DMS153 (cell line): ENCODE measurements at regions not wholly inside any gene's neighbourhood (a gene's known extent, or its start where the extent isn't known, plus 50 kb on each side); places are given as distances from the start of the nearest gene placed in this dataset.
A peak's percentile ranks its signal among the peaks of the same experiment; 100 is the strongest.
"Not testable (repeated sequence)": the region's sequence is repeated elsewhere in the genome, so short reads cannot be mapped to it uniquely, and the experiment has no call there.

ENCODE experiments used
- DNase-seq: peaks from one replicate; lab custom pipeline; 2025; lab: John Stamatoyannopoulos, UW

DNA sequence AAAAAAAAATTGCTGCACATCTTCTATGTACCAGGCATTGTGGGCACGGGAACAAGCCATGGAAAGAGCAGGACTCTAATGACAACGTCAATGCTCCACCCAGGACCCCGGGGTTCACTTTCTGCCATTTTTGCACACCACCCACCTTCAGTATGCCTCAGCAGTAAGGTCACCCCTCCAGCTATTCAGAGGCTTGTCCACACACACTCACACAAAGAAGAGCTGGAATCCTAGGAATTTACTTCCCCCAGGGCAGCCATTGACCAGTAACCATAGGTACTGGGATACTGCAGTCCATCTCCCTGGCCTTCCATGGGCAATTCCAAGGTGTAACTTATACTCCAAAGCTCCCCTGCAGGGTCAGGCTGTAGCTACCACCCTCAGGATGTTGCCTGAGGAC is 170.8 kb downstream of the SUCLG1 start:
- DNase-seq = no peak

DNA sequence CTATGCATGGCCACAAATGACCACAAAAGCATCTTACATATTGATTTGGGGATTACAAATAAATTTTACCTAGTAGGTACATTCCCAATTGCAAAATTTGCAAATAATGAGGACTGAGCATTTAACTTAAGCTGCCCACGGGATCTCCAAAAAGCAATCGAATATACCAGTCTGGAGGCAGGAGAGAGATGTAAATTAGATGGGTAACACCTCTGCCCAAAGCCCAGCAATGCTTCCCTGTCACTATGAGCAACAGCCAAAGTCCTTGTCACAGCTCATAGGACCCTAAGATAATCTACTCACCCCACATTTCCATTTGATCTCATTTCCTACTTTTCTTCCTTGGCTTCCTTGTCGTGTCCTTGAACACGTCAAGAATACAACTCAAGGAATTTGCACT is 172.2 kb downstream of the SUCLG1 start:
- DNase-seq = no peak

DNA sequence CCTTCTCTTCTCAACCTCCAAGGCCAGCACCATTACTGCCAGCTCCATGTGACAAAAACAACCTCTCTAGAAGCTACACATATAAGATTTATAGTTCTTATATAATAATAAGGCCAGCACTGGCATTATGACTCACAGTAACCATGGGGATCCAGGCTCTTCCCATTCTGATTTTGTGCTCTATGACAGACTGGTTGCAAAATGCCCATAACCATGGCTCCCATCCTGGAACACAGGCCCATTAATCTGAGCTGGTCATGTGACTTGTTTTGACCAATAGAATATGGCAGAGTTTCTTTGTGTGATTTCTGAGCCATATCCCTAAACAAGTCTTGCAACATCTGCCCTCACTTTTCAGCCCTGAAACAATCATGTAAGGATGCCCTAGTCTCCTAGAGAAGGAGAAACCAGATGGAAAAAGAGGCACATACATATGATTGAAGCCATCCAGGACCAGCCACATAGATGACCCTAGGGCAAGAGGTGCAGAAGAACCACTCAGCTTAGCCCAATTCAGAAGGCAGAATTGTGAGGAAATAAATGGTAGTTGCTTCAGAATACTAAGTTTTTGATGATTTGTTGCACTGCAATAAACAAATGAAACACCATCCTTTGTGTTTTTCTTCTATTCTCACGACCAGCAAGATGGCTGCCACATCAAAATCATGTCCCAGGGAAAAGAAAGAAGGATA is 173.9 kb downstream of the SUCLG1 start:
- DNase-seq = no peak

DNA sequence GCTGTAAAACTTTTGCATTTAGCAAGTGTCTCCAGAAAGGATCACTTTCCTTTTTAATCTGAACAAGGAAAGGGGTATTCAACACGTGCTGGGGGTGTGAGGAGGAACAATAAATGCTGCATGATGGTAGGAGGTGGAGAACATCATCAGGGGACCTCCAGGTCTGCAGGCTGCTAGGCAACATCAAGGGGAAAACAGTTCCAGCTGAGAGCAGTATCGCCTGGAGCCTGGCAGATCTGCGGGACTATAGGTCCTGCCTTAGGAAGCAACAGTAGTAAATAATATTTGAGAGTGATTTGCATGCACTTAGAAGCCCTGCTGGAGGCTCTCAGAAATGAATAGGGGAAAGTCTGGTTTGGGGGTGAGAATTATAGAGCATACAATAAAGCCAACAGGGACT is 175.6 kb downstream of the SUCLG1 start:
- no peak for DNase-seq

DNA sequence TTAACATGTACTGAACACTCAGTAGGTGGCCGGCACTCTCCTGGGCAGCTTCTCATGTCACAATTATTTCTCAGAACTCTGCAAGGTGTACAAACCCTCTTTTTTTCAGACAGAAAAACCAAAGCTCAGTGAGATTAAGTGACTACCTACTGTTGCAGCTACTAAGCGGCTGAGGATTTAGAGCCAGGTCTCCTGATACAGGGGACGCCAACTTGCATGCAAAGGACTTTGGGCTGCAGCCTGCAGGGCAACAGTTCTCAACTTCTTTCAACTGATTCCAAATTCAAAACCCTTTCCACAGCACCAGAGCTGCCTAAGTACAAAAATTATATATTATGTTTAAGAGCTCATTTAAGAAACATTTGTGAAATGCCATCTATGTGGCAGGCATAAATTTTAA is 177.6 kb downstream of the SUCLG1 start:
- DNase-seq = no peak

DNA sequence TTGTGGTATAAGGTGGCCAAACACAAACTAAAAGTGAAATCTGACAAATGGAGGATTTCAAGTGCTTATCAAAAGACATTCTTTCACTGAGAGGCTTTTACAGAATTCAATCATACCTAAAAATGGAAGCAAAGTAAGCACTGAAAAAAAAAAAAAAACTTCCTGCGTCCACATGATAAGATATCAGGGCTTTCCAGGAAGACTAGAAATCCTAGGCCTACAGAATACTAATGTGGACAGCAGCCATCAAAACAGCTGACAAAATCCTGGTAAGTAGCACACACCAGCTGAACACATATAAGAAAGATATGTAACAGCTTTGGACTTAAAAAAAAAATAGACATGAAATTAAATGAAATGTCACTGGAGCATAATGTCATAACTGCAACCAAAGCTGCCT is 178.2 kb downstream of the SUCLG1 start:
- DNase-seq = no peak

DNA sequence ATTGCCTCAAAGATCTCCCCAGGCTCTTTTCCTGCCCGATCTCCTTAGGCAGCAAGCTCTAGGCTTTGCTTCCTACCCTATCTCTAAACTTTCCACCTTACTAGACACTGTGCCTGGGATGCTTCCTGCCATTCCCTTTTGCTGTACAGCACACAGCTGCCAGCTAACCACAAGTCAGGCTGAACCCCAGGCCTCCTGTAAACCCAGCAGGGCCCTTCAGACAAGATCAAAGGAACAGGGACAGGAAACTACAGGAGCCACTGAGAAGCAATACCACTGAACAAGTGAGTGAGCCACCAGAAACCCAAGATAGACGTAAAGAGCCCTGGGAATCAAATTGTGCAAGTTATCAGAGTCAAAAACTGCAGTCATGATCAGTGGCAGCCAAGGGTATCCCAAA is 180.7 kb downstream of the SUCLG1 start:
- DNase-seq = no peak

DNA sequence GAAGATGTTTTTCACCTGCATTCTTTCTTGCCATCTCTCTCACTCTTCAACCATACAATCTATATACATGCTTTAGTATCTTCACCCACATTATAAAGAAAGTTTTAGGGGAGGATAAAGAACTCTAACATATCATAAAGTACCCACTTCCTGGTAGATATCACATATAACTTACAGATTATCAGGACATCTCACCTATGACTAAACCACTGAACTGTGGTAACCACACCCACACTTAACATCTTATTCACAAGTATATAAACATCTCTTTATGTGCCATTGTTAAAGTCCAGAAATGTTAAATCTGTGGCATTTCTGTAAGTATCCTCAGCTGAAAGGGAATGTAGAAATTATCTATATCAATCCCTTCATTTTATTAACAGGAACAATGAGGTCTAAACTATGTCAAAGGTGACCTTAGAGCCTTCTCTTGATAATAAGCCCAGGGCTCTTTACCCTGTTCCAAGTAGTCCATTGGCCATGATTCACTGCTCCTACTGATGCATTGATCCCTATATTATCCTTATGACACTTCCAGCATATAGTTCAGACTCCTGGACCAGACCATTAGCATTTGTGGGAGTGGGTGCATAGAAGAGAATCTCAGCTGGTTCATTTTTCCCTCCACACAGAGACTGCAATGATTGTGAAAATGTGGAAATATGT is 182.4 kb downstream of the SUCLG1 start:
- DNase-seq = no peak

DNA sequence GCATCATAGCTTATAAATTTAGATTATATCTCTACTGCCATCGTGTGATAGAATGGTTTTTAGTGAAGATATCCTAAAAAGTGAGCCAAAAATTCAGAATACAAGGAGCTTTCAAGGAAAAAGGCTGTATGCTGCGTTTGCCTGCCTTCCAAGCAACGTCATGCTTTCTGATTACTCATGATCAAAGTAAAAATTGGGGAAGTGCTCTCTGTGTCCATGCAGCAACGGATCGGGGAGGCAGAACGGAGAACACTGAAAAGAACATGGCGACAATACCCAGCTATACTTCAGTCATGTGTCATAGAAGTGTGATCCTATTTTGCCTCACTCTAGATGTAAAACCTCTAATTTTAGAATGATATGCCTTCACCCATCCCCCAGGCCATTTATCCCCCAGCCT is 185.7 kb downstream of the SUCLG1 start:
- DNase-seq = no peak

DNA sequence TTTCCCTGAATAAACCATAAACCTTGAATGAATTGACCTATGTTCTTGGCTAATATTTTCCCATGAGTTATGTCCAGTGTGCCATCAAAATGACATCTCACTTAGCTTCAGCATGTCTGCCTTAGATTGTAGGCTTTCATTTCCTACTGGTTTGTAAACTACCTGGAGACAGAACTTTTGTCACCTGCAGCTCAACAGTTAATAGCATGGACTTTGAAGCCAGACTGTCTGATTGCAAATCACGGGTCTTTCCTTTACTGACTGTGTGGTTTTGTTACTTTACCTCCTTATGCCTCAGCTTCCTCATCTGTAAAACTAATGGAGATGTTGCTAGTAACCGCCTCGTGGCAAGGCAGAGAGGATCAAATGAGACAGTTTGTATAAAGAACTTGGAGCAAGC is 187.1 kb downstream of the SUCLG1 start:
- no peak for DNase-seq

DNA sequence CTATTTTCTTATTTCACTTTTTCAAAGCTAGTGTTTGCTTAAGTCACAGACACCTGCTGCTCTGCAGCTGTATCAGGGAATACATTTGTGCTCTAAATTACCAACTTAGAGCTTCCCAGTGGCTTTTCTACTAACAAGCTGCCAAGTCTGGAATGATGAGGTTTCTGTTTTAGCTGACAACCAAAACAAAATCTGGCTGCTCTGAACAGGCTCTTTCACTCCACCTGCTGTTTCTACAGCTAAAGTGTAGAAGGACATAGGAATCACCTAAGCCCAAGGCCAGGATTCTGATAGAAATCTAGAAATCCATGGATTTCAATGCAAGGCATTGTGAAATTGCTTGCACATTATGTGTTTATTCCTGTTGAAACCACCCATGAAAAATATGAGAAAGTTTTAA is 201.2 kb downstream of the SUCLG1 start:
- peak; percentile 28 for DNase-seq

DNA sequence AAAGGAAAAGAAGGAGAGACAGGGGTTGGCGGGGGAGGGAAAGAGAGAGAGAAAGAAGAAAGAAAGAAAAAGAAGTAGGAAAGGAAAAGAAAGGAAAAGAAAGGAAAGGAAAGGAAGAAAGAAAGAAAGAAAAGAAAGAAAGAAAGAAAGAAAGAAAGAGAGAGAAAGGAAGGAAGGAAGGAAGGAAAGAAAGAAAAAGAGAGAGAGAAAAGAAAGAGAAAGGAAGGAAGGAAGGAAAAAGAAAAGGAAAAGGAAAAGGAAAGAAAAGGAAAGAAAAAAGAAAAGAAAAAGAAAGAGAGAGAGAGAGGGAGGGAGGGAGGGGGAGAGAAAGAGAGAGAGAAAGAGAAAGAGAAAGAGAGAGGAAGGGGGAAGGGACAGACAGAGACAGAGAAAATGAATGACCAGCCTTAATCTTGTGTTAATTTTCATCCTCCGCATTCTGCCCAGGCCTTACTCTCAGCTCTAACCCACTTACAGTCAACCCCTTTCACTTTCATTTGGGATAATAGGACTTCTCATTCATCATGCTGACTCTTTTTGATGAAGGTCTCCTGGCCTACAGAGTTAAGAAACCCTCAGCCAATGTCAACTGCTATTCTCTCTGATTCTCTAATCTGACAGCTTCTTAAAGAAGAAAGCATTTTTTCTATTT is 207.3 kb downstream of the SUCLG1 start:
- no peak for DNase-seq

DNA sequence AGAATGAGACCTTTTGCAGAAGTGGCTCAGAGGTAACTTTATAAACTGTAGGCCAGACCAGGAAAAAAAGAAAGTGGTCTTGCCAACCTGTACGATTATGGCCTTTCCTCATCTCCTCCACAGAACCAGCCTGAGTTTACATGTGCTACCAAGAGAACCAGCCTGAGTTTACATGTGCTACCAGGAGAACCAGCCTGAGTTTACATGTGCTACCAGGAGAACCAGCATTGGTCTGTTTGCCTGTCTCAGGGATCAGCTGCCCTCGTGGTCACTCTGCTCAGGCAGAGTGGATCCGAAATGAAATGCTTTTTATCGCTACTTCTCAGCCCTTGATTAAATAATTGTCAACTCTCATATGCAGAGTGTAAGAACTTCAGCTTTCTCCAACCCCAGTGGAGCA is 209.9 kb downstream of the SUCLG1 start:
- no peak for DNase-seq

DNA sequence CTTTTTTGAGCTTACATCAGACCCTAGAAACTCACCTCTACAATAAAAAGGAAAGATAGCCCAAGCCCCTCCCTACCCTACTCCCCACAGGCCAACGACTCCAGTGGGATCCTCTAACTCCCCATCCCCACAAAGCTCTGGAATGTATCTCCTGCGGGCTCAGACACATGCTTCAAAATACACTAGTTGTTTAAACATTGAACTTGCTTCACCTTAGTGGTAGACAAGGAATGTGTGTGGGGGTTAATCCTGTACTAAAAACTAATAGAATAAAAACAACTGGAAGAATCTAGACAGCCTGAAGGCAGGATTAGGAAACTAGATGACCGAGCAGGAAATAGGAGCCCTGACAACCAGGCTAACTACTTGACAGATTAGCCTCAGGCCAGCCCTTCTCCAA is 211.5 kb downstream of the SUCLG1 start:
- no peak for DNase-seq

DNA sequence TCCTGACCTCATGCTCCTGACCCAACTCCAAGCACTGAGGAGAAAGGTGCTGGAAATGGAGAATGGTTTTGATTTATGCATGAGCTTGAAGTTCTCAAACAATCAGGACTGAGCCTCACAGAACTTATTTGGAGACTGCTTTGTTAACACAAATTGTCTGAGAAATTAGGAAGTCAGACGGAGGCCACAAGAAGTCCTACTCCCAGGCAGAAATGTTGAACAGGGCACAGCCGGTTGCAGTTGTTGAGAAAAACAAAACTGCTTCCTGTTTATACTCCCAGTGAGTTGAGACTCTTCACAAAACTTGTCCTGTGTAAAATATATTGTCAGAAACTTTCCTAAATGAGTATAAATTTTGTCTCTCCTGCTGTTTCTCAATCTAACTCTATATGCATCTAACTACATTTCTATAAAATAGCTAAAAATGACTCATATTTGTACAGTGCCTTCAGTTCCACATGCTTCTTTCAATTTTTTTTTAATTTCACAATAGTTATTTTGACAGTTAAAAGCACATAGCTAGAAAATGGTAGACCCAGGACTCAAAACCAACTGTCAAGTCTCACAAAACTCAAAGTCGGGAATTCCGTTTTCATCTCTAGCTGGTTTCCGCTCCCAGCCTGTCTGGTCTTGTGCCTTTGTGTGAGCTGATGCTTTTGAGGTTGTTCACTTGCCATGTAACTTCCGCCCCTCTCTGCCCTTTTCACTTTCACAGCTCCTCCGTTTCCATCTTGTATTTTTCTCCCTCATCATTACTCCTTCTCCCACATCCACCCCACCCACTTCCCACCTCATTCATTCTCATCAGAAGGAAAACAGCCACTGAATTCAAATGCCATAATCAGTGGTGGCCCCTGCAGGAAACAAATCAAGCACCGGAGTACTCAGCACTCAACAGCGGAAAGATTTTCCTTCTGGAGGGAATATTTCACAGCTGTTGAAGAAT is 215.0 kb downstream of the SUCLG1 start:
- no peak for DNase-seq

DNA sequence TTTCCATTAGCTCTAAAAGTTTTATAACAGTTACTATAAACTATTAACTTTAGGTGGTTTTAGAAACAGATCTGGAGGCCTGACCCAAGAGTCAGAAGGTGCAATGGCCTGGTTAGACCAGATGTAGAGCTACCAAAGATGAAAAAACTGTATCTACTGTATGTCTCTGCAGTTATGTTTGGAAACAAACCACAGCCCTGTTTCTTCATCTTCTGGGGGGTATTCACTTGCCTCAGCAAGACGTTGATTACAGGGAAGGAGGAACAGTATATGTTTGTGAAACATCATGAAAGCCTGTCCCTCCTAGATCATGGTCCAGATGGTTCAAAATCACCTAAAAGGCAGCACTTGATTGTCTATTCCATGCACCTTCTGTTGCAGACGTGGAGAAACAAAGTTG is 220.2 kb downstream of the SUCLG1 start:
- no peak for DNase-seq

DNA sequence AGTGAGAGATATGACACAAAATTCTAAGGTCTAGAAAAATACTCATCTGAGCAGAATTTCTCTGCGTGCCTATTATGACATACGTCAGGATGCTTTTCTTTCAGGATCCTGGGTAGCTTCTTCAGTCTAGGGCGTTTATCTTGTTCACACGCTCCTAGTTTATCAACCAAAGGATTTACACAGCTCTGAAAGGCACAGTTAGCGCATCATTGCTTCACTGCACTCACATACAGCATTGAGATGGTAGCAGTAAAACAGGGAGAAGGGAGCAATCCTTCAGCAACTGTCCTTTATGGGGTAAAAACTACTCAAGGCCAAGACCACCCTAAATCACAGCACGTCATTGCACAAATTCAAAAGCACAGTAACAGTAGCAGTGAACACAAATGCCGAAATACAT is 222.8 kb downstream of the SUCLG1 start:
- DNase-seq = no peak

DNA sequence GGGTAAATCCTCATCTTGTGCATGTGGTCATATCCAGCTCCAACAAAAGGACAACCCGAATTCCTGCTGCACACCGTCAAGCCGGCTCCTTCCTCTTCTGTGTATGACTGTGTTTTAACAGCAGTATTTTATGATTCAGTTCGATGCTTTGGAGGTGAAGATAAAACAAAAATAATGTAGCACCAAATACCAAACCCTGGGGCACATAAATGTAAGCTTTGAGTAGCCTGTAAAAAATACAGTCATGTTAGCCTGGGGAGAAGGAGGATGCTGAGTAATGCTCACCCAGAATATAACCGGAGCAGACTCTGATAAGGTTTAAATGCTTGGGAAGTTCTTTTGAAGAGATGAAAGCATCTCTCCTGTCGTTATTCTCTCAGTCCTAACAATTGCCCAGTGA is 225.0 kb downstream of the SUCLG1 start:
- DNase-seq = no peak

DNA sequence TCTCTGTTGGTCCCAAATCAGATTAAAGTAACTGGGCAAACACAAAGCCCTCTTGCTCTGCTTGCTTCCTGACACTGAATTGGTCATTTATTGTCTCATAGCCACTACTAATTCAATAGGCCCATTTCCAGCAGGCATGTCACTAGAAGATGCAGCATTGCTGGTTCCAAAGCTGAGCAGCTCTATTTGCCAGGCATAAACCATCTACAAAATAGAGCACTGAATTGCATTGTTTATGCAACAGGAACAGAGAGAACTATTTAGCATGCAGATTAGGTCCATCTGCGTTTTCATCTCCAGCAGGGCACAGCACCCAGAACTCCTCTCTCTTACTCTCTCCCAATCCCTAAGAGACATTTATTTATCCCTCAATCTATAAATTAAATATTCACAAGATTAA is 227.6 kb downstream of the SUCLG1 start:
- DNase-seq = no peak

DNA sequence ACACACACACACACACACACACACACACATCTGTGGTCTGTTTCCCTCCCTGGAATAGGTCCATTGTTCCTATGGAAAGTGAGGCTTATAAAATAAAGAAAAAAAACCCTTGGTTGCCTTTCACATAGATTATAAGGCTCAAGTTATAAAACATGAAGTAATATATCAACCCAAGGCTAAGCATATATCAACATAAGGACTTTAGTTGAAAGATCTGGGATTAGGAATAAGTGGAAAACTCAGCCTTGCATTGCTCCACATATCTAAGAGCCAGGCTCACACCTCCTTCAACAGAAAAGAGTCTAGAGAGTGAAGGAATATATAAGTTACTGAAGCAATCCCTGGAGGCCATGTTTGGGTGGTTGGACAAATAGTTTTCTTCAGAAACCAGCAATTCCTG is 235.0 kb downstream of the SUCLG1 start:
- no peak for DNase-seq

DNA sequence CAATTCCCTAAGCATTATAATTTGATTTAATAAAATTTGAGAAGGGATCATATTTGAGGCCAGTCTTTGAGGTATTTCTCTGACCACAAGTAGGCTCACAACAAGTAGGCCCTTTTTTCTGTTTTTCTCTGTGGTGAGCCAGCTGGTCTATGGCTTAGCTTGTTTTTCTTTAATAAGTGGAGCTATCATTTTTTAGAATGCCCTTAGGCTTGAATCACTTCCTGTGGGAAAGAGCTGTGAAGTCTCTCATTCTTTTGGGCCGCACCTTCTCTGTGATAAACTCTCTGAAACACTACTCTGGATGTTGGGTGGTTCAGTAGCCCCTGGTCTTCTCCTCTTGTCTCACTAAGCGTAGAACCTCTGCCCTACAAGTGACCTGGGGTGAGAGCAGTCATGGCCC is 235.9 kb downstream of the SUCLG1 start:
- no peak for DNase-seq

DNA sequence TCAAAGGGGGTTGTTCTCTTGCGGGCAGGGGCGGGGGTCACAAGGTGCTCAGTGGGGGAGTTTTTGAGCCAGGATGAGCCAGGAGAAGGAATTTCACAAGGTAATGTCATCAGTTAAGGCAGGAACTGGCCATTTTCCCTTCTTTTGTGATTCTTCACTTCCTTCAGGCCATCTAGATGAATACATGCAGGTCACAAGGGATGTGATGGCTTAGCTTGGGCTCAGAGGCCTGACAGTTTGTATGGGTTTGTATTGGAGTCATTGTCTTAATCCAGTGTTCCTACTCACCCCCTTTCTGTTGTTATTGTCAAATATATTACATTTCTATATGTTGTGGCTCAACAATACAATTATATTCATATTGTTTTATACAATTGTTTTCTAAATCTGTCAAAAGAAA is 238.0 kb downstream of the SUCLG1 start:
- not testable (repeated sequence) for DNase-seq

DNA sequence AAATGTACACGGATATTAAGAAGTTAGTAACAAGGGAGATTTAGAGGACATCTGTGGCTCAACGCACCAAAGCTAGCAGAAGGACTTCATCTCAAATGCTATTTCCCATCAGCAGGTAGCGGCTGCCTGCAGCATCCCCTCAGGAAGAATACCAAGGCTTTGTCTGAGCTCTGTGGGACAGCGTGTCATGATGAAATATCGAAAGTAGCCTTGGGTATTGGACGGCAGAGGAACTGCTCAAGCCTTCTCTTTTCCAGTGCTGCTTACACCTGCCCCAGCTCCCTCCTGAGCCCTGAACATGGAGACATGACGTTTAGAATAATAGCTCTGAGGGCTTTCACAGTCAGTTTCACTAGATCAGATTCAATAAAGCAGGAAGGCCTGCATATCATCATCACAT is 241.6 kb downstream of the SUCLG1 start:
- DNase-seq = no peak
